Left ventricle myocardium inferior (tissue), 1 donor: ENCODE measurements at regions not wholly inside any gene's neighbourhood (a gene's known extent, or its start where the extent isn't known, plus 50 kb on each side); places are given as distances from the start of the nearest gene placed in this dataset.

Experiments
- DNase-seq: peaks from one replicate; pipeline ENCODE4 v3.0.0-alpha.2; 2020
- H3K27ac ChIP-seq: fragments of 200-600 bp; replicated peaks from 2 replicates; pipeline ENCODE4 v1.8.0; 2021
- H3K27me3 ChIP-seq: fragments of 200-600 bp; 2 replicates; pipeline ENCODE4 v1.8.0; 2021; ENCODE audit warnings: low read depth
- H3K36me3 ChIP-seq: fragments of 200-600 bp; 2 replicates; pipeline ENCODE4 v1.8.0; 2021
- H3K4me1 ChIP-seq: fragments of 200-600 bp; 2 replicates; pipeline ENCODE4 v1.8.0; 2021
- H3K4me3 ChIP-seq: fragments of 200-600 bp; 2 replicates; pipeline ENCODE4 v1.8.0; 2021; ENCODE audit warnings: mild to moderate bottlenecking, moderate library complexity
- H3K9me3 ChIP-seq: fragments of 200-600 bp; replicated peaks from 2 replicates; pipeline ENCODE4 v1.8.0; 2021
- intact Hi-C: fragments of 100-400 bp; cut with micrococcal nuclease; formaldehyde crosslinking; loops from one replicate; pipeline ENCODE4 v1.11.0; 2022
- TF ChIP-seq, protein P1 (sequence below): fragments of 200-600 bp; IDR thresholded peaks from 2 replicates; pipeline ENCODE4 v1.8.0; 2021; ENCODE audit warnings: antibody characterized with exemption, mild to moderate bottlenecking, borderline replicate concordance
- donor health status: DM: no; HTN: yes; CAD: no; lungs with severe emphysema.

GRCh38 chr1:38285807-38286530, 239.4 kb upstream of the POU3F1 start:
- no peak overlapping the region for H3K27ac ChIP-seq
- TF ChIP-seq, protein P1, sequence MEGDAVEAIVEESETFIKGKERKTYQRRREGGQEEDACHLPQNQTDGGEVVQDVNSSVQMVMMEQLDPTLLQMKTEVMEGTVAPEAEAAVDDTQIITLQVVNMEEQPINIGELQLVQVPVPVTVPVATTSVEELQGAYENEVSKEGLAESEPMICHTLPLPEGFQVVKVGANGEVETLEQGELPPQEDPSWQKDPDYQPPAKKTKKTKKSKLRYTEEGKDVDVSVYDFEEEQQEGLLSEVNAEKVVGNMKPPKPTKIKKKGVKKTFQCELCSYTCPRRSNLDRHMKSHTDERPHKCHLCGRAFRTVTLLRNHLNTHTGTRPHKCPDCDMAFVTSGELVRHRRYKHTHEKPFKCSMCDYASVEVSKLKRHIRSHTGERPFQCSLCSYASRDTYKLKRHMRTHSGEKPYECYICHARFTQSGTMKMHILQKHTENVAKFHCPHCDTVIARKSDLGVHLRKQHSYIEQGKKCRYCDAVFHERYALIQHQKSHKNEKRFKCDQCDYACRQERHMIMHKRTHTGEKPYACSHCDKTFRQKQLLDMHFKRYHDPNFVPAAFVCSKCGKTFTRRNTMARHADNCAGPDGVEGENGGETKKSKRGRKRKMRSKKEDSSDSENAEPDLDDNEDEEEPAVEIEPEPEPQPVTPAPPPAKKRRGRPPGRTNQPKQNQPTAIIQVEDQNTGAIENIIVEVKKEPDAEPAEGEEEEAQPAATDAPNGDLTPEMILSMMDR, result no peak
- no peak overlapping the region for H3K4me3 ChIP-seq
- H3K9me3 ChIP-seq, result no peaks in the 10 kb centered on the region
- intact Hi-C loops, result no loop called here
- H3K27me3 ChIP-seq, result peaks cover 33% of the 10 kb centered on the region
- no peaks in the 10 kb centered on the region for H3K4me1 ChIP-seq
- no peaks in the 10 kb centered on the region for H3K36me3 ChIP-seq
- no peak for DNase-seq

GRCh38 chr1:38284953-38285352, 238.4 kb upstream of the POU3F1 start:
- peaks cover 40% of the 10 kb centered on the region for H3K27me3 ChIP-seq
- no peaks in the 10 kb centered on the region for H3K36me3 ChIP-seq
- peak; percentile 25 for DNase-seq
- H3K27ac ChIP-seq, result no peak overlapping the region
- H3K4me3 ChIP-seq, result no peak overlapping the region
- peaks cover 5% of the 10 kb centered on the region for H3K9me3 ChIP-seq
- TF ChIP-seq, protein P1, result no peak
- intact Hi-C loops, result no loop called here
- no peaks in the 10 kb centered on the region for H3K4me1 ChIP-seq

GRCh38 chr1:38283696-38284470, 237.3 kb upstream of the POU3F1 start:
- Histone ChIP-seq H3K4me3 (no peak overlapping the region), H3K9me3 (peaks cover 14% of the 10 kb centered on the region), H3K36me3 (no peaks in the 10 kb centered on the region), H3K4me1 (no peaks in the 10 kb centered on the region), H3K27me3 (peaks cover 40% of the 10 kb centered on the region), H3K27ac (no peak overlapping the region)
- no peak for DNase-seq
- intact Hi-C loops, result no loop called here
- TF ChIP-seq, protein P1, result no peak

GRCh38 chr1:38279148-38279547, 232.6 kb upstream of the POU3F1 start:
- Histone ChIP-seq H3K4me3 (no peak overlapping the region), H3K36me3 (no peaks in the 10 kb centered on the region), H3K4me1 (no peaks in the 10 kb centered on the region), H3K27ac (no peak overlapping the region), H3K27me3 (peaks cover 55% of the 10 kb centered on the region), H3K9me3 (peaks cover 33% of the 10 kb centered on the region)
- no peak for DNase-seq
- intact Hi-C loops, result no loop called here
- TF ChIP-seq, protein P1, result no peak

GRCh38 chr1:38277646-38278045, 231.1 kb upstream of the POU3F1 start:
- Histone ChIP-seq H3K27ac (no peak overlapping the region), H3K4me1 (no peaks in the 10 kb centered on the region), H3K4me3 (no peak overlapping the region), H3K36me3 (no peaks in the 10 kb centered on the region), H3K9me3 (peaks cover 33% of the 10 kb centered on the region), H3K27me3 (peaks cover 58% of the 10 kb centered on the region)
- DNase-seq, result no peak
- intact Hi-C loops, result no loop called here
- TF ChIP-seq, protein P1, result no peak
